COLO668 (cell line): ENCODE measurements at regions not wholly inside any gene's neighbourhood (a gene's known extent, or its start where the extent isn't known, plus 50 kb on each side); places are given as distances from the start of the nearest gene placed in this dataset.

ENCODE experiments used
- DNase-seq: peaks from one replicate; lab custom pipeline; 2025; ENCODE audit not compliant: unreplicated experiment; lab: John Stamatoyannopoulos, UW

GRCh38 chr5:158485047-158485446, 614.7 kb downstream of the EBF1 start:
- DNase-seq = no peak

- DNase-seq = no peak
Observed at GRCh38 chr5:158484150-158484549, 615.6 kb downstream of the EBF1 start.

- no peak for DNase-seq
Observed at GRCh38 chr5:158483281-158483860, 616.3 kb downstream of the EBF1 start.

GRCh38 chr5:158482125-158482524, 617.6 kb downstream of the EBF1 start:
- no peak for DNase-seq

- DNase-seq = no peak
Observed at GRCh38 chr5:158478139-158478538, 619.2 kb upstream of the CLINT1 start.

- no peak for DNase-seq
Observed at GRCh38 chr5:158477214-158477613, 618.3 kb upstream of the CLINT1 start.

GRCh38 chr5:158473016-158473635, 614.2 kb upstream of the CLINT1 start:
- DNase-seq = no peak

- DNase-seq = no peak
Observed at GRCh38 chr5:158471535-158471924, 612.6 kb upstream of the CLINT1 start.

GRCh38 chr5:158470764-158471534, 612.0 kb upstream of the CLINT1 start:
- DNase-seq = no peak

GRCh38 chr5:158468444-158468843, 609.5 kb upstream of the CLINT1 start:
- DNase-seq = no peak

- DNase-seq = no peak
Observed at GRCh38 chr5:158466191-158466590, 607.2 kb upstream of the CLINT1 start.

- no peak for DNase-seq
Observed at GRCh38 chr5:158465086-158465972, 606.4 kb upstream of the CLINT1 start.

GRCh38 chr5:158464383-158464782, 605.4 kb upstream of the CLINT1 start:
- DNase-seq = no peak

GRCh38 chr5:158463938-158464337, 605.0 kb upstream of the CLINT1 start:
- DNase-seq = no peak

- DNase-seq = no peak
Observed at GRCh38 chr5:158463188-158463587, 604.2 kb upstream of the CLINT1 start.

- DNase-seq = no peak
Observed at GRCh38 chr5:158462349-158463114, 603.6 kb upstream of the CLINT1 start.

GRCh38 chr5:158461240-158461854, 602.4 kb upstream of the CLINT1 start:
- no peak for DNase-seq

GRCh38 chr5:158458086-158458485, 599.1 kb upstream of the CLINT1 start:
- no peak for DNase-seq

GRCh38 chr5:158456756-158457155, 597.8 kb upstream of the CLINT1 start:
- no peak for DNase-seq

GRCh38 chr5:158456241-158456640, 597.3 kb upstream of the CLINT1 start:
- no peak for DNase-seq
